Endometrial microvascular endothelial cells (primary cell): ENCODE measurements at regions not wholly inside any gene's neighbourhood (a gene's known extent, or its start where the extent isn't known, plus 50 kb on each side); places are given as distances from the start of the nearest gene placed in this dataset.
"Not testable (repeated sequence)": the region's sequence is repeated elsewhere in the genome, so short reads cannot be mapped to it uniquely, and the experiment has no call there.

Experiments used
- in situ Hi-C: cut with HindIII; loops from 2 replicates; pipeline ENCODE4 v1.10.0; 2017; ENCODE audit warnings: low sequenced_read_pairs, low pct_unique_long_range_greater_than_20kb; ENCODE audit errors: inconsistent ontology term

GRCh38 chr3:81378552-81379293 is 382.7 kb downstream of the GBE1 start:
- in situ Hi-C loops, result no loop called here

- in situ Hi-C loops, result no loop called here
Measured at GRCh38 chr3:81375921-81376320, 385.5 kb downstream of the GBE1 start.

GRCh38 chr3:81364411-81364810 is 397.0 kb downstream of the GBE1 start:
- in situ Hi-C loops, result no loop called here

GRCh38 chr3:81363816-81364215 is 397.6 kb downstream of the GBE1 start:
- in situ Hi-C loops, result no loop called here

- in situ Hi-C loops, result no loop called here
Measured at GRCh38 chr3:81354119-81354518, 407.3 kb downstream of the GBE1 start.

- in situ Hi-C loops, result no loop called here
Measured at GRCh38 chr3:81352867-81353266, 408.6 kb downstream of the GBE1 start.

GRCh38 chr3:81349816-81350340 is 411.6 kb downstream of the GBE1 start:
- in situ Hi-C loops, result no loop called here

GRCh38 chr3:81339040-81339845 is 422.2 kb downstream of the GBE1 start:
- in situ Hi-C loops, result no loop called here

GRCh38 chr3:81336470-81336869 is 425.0 kb downstream of the GBE1 start:
- in situ Hi-C loops, result no loop called here

GRCh38 chr3:81329835-81330234 is 431.6 kb downstream of the GBE1 start:
- in situ Hi-C loops, result not testable (repeated sequence)

- in situ Hi-C loops, result no loop called here
Measured at GRCh38 chr3:81326245-81326644, 435.2 kb downstream of the GBE1 start.

GRCh38 chr3:81320862-81321261 is 440.6 kb downstream of the GBE1 start:
- in situ Hi-C loops, result no loop called here

GRCh38 chr3:81315030-81315429 is 446.4 kb downstream of the GBE1 start:
- in situ Hi-C loops, result no loop called here

- in situ Hi-C loops, result no loop called here
Measured at GRCh38 chr3:81311321-81311720, 450.1 kb downstream of the GBE1 start.

- in situ Hi-C loops, result no loop called here
Measured at GRCh38 chr3:81308306-81308705, 453.1 kb downstream of the GBE1 start.

GRCh38 chr3:81307221-81307620 is 454.2 kb downstream of the GBE1 start:
- in situ Hi-C loops, result no loop called here

GRCh38 chr3:81303321-81303720 is 458.1 kb downstream of the GBE1 start:
- in situ Hi-C loops, result no loop called here

GRCh38 chr3:81302045-81302444 is 459.4 kb downstream of the GBE1 start:
- in situ Hi-C loops, result no loop called here

GRCh38 chr3:81301230-81301629 is 460.2 kb downstream of the GBE1 start:
- in situ Hi-C loops, result no loop called here

GRCh38 chr3:81300324-81300927 is 461.0 kb downstream of the GBE1 start:
- in situ Hi-C loops, result no loop called here
